ENCODE measurements at regions not wholly inside any gene's neighbourhood (a gene's known extent, or its start where the extent isn't known, plus 50 kb on each side); places are given as distances from the start of the nearest gene placed in this dataset.
"Not testable (repeated sequence)": the region's sequence is repeated elsewhere in the genome, so short reads cannot be mapped to it uniquely, and the experiment has no call there.

DNA sequence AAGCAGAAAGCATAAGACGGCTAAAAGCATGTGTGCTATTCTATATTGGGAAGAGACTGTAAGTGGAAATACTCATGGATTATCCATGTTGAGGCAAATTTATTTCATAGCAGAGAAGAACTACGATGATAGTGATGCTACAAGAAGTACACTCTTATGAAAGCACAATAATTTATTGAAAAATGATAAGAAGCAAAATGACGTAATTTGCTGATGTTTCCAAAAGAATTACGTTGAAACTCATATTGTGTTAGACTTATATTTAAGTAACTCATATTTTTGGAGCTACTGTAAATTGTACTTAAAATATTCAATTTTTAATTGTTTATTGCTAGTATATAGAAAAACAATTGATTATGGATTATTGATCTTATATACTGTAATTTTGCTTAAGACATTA, 1622.5 kb downstream of the REEP3 start:
- no peak for DNase-seq (ENCODE audit: low spot score)

DNA sequence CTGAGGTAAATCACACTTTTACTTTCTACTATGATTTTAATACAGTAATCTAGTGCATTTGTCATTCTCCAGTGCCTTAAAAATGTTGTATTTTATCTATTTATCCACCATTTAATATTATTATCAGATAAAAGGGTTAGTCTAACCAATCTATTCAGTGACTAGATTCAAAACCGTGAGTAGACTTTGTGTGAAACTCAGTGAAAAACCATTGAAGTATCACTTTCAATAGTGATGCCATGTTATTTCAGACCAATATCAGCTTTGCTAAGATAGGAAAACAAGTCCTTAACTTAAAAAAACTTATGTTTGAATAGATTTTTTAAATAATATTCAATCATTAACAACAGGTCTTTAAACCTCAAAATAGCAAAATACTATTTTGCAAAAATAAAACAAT, 1628.7 kb downstream of the REEP3 start:
- no peak for DNase-seq (ENCODE audit: low spot score)

DNA sequence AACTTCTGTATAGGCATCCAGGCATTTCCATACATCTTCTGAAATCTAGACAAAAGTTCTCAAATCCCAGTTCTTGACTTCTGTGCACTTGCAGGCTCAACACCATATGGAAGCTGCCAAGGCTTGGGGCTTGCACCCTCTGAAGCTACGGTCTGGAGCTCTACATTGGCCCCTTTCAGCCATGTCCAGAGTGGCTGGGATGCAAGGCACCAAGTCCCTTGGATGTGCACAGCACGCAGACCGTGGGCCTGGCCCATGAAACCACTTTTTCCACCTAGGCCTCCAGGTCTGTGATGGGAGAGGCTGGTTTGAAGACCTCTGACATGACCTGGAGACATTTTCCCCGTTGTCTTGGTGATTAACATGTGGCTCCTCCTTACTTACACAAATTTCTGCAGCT, 1645.1 kb downstream of the REEP3 start:
- no peak for DNase-seq (ENCODE audit: low spot score)

GRCh38 chr10:65172249-65172648, 1651.0 kb downstream of the REEP3 start:
- DNase-seq (ENCODE audit: low spot score), result no peak

DNA sequence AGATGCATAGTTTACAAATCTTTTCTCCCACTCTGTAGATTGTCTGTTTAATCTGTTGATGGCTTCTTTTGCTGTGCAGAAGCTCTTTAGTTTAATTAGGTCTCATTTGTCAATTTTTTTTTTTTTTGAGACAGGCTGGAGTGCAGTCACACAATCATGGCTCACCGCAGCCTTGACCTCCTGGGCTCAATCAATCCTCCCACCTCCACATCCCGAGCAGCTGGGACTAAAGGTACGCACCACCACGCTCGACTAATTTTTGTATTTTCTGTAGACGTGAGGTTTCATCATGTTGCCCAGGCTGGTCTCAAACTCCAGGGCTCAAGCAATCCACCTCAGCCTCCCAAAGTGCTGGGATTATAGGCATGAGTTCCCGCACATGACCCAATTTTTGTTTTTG, 1655.8 kb downstream of the REEP3 start:
- no peak for DNase-seq (ENCODE audit: low spot score)

DNA sequence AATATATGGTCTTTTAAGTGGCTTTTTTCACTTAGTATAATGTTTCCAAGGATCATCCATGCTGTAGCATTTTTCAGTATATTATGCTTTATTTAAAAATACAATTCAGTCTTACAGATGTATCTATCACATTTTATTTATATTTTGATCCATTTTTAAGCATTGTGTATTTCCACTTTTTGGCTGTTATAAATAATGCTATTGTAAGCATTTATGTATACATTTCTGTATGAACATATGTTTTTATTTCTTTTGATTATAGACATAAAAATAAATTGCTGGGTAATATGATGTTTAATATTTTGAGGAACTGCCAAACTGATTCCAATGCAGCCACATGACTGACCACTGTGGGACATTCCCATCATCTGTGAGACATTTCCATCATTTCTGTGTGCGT, 1662.0 kb downstream of the REEP3 start:
- no peak for DNase-seq (ENCODE audit: low spot score)

DNA sequence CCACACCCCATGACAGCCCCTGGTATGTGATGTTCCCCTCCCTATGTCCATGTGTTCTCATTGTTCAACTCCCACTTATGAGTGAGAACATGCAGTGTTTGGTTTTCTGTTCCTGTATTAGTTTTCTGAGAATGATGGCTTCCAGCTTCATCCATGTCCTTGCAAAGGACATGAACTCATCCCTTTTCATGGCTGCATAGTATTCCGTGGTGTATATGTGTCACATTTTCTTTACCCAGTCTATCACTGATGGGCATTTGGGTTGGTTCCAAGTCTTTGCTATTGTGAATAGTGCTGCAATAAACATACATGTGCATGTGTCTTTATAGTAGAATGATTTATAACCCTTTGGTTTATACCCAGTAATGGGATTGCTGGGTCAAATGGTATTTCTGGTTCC, 1665.5 kb downstream of the REEP3 start:
- DNase-seq (ENCODE audit: low spot score), result not testable (repeated sequence)

- no peak for DNase-seq (ENCODE audit: low spot score)
Observed at GRCh38 chr10:65194126-65194525, 1672.9 kb downstream of the REEP3 start.

- no peak for DNase-seq (ENCODE audit: low spot score)
Observed at GRCh38 chr10:65194555-65194954, 1673.4 kb downstream of the REEP3 start.

DNA sequence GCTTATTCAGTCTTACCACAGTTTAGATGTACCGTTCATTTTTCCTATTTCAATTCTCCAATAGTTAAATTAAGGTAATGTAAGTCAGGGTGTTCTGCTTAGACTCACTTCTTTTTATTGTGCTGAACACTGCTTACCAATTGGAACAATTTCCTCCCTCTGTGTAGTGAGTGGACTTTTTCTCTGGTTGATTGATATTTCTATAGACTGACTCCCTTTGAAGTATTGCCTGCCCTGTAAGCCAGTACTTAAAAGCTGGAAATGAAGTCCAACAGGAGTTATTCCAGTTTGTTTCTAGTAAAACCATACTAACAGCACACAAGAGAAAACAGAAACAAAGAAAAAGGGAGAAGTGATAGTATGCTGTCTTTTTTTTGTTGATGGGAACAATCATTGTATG, 1674.9 kb downstream of the REEP3 start:
- DNase-seq (ENCODE audit: low spot score), result no peak

DNA sequence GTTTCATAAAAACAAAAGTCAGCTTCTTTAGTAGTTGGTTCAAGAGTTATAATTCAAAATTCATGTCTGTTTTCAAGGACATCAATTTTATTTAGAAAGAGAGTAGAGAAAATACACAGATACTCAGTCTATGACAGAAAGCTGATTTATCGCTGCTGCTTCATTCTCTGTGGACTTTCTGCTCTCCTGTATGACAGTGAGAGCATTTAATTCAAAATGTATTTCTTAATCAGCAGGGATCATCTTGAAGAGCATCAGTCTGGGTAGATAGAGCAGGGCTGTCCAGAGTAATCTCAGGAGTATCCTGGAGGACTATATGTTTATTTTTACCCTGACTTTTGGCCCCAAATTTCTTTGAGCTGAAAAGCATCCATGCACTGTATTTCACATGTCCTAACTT, 1676.7 kb downstream of the REEP3 start:
- DNase-seq (ENCODE audit: low spot score), result no peak

DNA sequence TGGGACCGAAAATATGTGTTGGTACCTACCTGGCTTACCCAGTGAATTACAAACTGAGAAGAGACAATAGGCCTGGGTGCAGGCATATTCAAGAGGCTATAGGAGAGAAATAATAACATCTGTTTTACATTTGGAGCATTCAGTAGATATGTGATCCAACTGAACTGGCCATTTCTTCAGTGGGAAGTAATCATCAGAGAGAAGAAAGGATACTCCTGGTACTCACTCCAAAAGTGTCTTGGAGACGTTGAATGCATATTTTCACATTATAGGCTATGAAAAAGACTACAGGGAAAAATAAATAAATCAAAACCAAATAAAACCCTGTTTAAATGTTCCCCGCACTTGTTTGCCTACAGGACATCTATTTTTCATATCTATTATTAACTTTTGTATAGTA, 1680.3 kb downstream of the REEP3 start:
- DNase-seq (ENCODE audit: low spot score), result no peak

GRCh38 chr10:65204999-65205398, 1683.8 kb downstream of the REEP3 start:
- DNase-seq (ENCODE audit: low spot score), result no peak

DNA sequence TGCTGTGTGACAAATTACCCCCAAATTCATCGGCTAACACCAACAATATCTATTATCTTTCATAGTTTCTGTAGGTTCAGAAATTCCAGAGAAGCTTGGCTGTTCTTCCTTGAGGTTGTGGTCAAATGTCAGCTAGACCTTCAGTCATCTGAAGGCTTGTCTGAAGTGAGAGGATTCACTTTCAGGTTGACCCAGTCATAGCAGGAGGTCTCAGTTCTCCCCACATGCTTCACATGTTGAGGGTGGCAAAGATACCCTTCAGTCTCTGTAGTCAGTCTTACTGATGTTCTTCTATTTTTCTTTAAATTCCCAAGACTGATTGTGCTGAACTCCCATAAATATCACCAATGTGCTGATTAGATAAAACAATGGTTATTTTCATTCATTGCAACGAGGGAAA, 1692.0 kb downstream of the REEP3 start:
- no peak for DNase-seq (ENCODE audit: low spot score)

GRCh38 chr10:65219444-65219843, 1698.2 kb downstream of the REEP3 start:
- no peak for DNase-seq (ENCODE audit: low spot score)

DNA sequence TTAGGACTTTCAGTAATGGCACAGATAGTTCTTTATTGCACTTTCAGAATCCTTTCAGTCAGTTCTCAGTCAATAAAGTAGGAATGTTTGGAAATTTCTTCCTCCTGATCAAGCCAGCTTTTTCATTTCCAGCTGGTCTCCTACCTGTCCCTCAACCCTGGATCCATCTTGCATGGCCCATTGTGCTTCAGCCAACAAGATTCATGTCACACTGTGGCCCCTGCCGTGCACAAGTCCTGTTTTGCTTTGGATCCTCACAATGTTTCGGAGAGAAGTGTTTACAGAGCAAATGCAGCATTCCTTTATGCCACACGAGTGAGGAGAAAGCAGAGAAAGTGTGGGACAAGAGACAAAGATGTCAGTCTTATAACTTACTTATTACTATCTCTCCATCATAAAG, 1694.7 kb upstream of the LRRTM3 start:
- DNase-seq (ENCODE audit: low spot score), result no peak

DNA sequence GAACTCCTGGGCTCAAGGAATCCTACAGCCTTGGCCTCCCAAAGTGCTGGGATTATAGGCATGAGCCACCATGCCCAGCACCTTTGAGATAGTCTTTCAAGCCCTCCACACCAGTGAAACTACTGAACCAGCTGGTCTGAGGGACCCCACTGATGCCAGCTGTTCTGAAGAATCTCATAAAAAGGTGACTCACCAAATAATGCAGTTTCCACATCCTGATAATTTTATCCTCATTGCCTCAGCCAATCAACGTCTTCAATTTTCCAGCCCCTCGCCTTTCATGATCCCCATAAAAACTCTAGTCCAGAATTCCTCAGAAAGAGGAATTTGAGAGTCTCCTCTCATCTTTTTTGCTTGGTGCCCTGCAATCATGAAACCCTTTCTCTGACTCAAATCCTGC, 1691.6 kb upstream of the LRRTM3 start:
- DNase-seq (ENCODE audit: low spot score), result no peak

DNA sequence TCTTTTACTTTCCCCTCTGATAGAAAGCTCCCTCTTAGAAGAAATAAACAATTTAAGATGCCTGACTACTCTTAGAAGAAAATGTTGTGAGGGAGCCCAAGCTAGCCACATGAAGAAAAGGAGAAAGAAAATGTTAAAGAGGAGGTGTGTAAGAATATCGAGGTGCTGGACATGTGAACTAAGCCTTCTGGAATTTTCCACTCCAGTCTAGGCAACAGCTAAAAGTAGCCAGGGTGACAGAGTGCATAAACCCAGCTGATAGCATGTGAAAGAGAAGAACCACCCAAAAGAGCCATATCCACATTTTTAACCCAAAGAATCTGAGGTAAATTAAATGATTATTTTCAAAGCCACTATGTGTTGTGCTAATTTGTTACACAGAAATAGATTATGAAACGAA, 1690.6 kb upstream of the LRRTM3 start:
- no peak for DNase-seq (ENCODE audit: low spot score)

GRCh38 chr10:65235846-65236245, 1690.0 kb upstream of the LRRTM3 start:
- no peak for DNase-seq (ENCODE audit: low spot score)

GRCh38 chr10:65265451-65265954, 1660.3 kb upstream of the LRRTM3 start:
- no peak for DNase-seq (ENCODE audit: low spot score)

DNA sequence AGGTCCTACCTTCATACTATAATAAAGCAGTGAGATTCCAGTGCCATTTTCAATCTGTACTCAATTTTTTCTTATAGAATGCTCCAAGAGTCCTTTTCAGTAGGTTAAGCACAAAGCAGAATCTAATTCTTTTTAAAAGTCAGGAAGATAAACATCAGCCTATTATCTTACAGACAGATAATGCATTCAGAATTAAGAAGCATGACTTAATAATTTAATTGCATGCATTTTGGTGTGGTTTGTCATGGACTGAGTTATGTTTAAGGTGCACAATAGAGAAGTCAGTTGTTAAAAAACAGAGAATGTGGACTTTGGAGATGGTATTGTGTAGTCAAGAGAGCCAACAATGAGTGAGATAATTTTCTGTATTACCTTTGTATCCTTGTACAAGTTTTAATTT, 1656.3 kb upstream of the LRRTM3 start:
- not testable (repeated sequence) for DNase-seq (ENCODE audit: low spot score)

- no peak for DNase-seq (ENCODE audit: low spot score)
Observed at GRCh38 chr10:65270969-65271368, 1654.9 kb upstream of the LRRTM3 start.

DNA sequence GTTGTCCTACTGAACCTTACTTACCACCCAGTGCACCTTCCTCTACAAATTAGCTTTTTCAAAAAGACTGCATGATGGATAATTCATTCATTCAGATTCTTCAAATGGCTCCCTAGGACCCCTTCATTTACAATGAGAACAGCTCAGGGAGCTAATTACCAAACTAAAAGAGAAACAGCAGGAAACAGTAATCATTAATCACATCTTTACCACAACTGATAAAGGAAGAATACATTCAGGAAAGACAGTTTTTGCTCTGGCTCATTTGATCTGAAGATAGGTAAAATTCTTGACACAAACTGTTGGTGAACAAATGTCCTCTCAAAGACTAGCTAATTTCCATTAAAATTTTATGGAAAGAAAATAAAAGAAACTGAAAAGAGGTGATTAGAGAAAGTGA, 1652.7 kb upstream of the LRRTM3 start:
- no peak for DNase-seq (ENCODE audit: low spot score)

GRCh38 chr10:65275296-65275695, 1650.5 kb upstream of the LRRTM3 start:
- no peak for DNase-seq (ENCODE audit: low spot score)

DNA sequence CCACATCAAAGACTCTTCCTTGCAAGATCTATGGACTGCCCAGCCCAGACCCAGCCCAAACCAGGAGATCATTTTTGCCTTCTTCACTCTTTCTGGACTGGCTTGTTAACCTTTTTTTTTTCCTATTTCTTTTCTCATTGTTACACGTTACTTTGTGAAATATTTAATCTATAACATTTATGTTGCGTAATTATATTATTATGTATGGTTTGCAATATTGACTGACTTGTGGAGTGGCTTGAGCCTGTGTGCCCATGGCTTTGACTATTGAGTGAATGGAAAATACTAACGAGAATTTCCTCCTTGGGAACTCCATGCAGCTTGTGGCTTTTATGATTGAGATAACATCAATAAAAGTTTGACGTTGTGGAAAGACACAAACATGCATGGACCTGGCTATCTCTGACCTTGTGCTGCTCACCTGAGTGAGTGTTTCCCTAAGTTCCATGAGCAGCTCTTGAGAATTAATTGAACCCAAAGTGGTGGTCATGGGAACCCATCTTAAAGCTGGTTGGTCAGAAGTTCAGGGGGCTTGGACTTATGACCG, 1641.3 kb upstream of the LRRTM3 start:
- no peak for DNase-seq (ENCODE audit: low spot score)
